NB4 (cell line): ENCODE measurements at regions not wholly inside any gene's neighbourhood (a gene's known extent, or its start where the extent isn't known, plus 50 kb on each side); places are given as distances from the start of the nearest gene placed in this dataset.

Experiments used
- MAX ChIP-seq: IDR thresholded peaks from 2 replicates; pipeline ENCODE4 v1.6.1; 2011; ENCODE audit warnings: low read depth, low read length
- POLR2A ChIP-seq: IDR thresholded peaks from 2 replicates; pipeline ENCODE4 v1.6.1; 2011; ENCODE audit warnings: mild to moderate bottlenecking; ENCODE audit not compliant: insufficient read length; ENCODE audit errors: extremely low read depth
- TF ChIP-seq, protein P1 (sequence below): IDR thresholded peaks from one replicate; pipeline ENCODE4 v1.5.1; 2012; ENCODE audit warnings: low read depth, low read length

DNA sequence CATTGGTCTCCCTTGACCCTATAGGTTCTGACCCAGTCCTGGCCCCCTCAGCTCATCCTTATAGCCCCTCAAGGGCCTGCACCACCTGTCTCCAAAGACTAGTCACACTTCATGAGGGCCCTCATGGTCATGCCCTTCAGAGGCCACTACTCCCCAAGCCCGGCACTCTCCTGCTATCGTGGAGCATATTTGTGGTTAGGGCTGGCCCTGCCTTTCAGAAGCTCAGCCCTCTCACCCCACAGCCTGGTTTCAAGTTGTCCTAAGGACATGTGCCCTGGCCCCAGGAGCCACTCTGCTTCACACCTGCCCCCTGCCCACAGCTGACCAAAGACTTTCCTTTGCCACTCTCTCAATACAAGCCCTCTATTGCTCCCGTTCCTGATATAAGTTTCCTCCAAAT is 60.3 kb upstream of the LBX1 start:
- TF ChIP-seq POLR2A (no peak), MAX (no peak)
- TF ChIP-seq, protein P1, sequence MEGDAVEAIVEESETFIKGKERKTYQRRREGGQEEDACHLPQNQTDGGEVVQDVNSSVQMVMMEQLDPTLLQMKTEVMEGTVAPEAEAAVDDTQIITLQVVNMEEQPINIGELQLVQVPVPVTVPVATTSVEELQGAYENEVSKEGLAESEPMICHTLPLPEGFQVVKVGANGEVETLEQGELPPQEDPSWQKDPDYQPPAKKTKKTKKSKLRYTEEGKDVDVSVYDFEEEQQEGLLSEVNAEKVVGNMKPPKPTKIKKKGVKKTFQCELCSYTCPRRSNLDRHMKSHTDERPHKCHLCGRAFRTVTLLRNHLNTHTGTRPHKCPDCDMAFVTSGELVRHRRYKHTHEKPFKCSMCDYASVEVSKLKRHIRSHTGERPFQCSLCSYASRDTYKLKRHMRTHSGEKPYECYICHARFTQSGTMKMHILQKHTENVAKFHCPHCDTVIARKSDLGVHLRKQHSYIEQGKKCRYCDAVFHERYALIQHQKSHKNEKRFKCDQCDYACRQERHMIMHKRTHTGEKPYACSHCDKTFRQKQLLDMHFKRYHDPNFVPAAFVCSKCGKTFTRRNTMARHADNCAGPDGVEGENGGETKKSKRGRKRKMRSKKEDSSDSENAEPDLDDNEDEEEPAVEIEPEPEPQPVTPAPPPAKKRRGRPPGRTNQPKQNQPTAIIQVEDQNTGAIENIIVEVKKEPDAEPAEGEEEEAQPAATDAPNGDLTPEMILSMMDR, result no peak
